ENCODE measurements at regions not wholly inside any gene's neighbourhood (a gene's known extent, or its start where the extent isn't known, plus 50 kb on each side); places are given as distances from the start of the nearest gene placed in this dataset.
A peak's percentile ranks its signal among the peaks of the same experiment; 100 is the strongest.
"Not testable (repeated sequence)": the region's sequence is repeated elsewhere in the genome, so short reads cannot be mapped to it uniquely, and the experiment has no call there.

GRCh38 chrX:94635003-94635402, 961.0 kb downstream of the FAM133A start:
- no peak for DNase-seq

DNA sequence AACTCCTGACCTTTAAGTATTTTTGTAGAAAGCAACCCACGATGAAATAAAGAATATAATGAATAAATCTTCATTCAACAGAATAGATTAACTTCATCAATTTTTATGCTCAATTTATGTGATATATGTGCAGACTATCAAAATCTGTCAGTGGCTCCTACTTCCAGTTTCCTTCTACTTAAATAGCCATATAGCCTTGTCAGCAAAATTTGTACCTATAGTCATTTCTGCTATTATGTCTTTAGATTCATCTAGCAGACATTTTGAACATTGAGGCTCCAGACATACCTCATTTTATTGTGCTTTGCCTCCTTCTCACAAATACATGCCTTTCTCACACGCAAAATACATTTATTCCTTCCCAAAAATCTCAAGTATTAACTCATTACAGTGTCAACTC, 971.7 kb downstream of the FAM133A start:
- no peak for DNase-seq

DNA sequence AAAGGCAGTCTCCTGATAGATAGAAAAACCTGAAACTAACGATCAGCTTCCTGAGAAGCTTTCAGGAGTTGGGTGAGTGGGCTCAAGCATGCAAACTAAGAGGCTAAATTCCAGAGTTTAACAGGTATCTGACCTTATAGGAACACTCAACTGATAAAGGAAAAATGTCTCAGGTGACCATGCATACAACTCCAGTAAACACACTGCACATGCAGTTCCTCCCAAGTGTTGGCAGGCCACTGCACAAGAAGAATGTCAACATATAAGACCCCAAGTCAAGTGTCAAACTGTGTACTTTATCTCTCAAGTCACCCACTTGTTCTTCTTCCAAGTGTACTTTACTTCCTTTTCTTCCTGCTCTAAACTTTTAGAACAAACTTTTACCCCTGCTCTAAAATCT, 981.2 kb downstream of the FAM133A start:
- DNase-seq: no peak

- peak in 1 of 2 experiments; percentile 12 for DNase-seq
These were observed 988.7 kb downstream of the FAM133A start for GRCh38 chrX:94662689-94663088.

DNA sequence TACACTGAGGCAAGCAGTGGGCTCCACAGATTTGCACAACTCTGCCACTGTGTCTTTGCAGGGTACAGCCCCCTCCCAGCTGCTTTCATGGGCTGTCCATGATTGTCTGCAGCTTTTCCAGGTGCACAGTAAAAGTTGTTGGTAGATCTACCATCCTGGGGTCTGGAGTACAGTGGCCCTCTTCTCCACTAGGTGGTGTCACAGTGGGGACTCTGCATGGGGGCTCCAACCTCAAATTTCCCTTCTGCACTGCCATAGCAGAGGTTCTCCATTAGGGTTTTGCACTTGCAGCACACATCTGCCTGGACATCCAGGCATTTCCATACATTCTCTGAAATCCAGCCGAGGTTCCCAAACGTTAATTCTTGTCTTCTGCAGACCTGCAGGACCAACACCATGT, 1002.3 kb downstream of the FAM133A start:
- DNase-seq: no peak

GRCh38 chrX:94686071-94686470, 1012.1 kb downstream of the FAM133A start:
- DNase-seq: peak; percentile 5 to 6

GRCh38 chrX:94695910-94696309, 1021.9 kb downstream of the FAM133A start:
- DNase-seq: no peak

DNA sequence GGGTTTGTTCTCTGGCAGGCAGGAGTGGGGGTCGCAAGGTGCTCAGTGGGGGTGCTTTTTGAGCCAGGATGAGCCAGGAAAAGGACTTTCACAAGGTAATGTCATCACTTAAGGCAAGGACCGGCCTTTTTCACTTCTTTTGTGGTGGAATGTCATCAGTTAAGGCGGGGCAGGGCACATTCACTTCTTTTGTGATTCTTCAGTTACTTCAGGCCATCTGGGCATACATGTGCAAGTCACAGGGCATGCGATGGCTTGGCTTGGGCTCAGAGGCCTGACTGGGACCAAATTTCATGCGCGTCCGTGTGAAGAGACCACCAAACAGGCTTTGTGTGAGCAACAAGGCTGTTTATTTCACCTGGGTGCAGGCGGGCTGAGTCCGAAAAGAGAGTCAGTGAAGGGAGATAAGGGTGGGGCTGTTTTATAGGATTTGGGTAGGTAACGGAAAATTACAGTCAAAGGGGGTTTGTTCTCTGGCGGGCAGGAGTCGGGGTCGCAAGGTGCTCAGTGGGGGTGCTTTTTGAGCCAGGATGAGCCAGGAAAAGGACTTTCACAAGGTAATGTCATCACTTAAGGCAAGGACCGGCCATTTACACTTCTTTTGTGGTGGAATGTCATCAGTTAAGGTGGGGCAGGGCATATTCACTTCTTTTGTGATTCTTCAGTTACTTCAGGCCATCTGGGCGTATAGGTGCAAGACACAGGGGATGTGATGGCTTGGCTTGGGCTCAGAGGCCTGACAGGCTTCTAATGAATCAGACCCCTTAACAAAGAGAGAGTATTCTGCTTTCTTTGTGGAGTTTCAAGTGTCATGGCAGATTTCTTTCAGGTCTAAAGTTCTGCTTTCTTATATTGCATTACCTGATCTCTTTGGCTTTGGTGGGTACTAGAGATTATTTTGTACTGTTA, 1030.6 kb downstream of the FAM133A start:
- DNase-seq: not testable (repeated sequence)

DNA sequence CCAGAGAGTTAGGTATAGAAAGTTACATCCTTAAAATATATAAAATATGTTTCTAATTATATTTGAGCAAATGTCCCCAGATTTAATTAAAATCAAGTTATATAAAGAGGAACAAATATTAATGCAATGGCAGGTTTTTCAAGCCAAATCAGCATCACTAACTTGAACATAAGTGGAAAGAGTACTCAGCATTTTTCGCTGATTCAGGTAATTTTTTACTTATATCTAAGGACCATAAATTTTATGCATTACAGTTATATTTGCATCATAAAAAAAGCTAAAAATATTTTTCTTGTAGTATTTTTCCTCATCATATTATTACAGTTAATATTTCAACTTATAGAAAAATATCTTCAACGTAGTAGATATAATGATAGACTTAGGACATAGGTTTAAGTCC, 1047.4 kb downstream of the FAM133A start:
- DNase-seq: no peak

GRCh38 chrX:94722578-94722977, 1048.6 kb downstream of the FAM133A start:
- no peak for DNase-seq

DNA sequence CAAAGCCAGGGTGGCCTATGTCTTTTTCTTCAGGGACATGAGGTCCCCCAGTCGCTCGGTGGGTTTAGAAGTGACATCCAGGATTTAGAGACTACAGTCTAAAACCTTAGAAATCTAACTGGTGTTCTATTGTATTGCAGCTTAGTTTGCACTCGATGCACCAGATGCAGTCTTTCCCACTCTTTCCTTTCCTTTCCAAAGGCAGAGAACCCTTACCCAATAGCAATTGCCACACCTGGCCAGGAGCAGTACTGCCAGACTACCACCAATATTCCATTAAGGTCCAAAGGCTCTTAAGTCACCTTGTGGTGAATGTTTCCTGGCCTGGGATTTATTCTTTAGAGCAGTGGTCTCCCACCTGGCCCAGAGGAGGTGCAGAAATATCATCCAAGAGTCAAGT, 1068.8 kb downstream of the FAM133A start:
- DNase-seq: no peak

- DNase-seq: peak; percentile 73 to 89
These were observed 1069.5 kb downstream of the FAM133A start for GRCh38 chrX:94743478-94743877.

DNA sequence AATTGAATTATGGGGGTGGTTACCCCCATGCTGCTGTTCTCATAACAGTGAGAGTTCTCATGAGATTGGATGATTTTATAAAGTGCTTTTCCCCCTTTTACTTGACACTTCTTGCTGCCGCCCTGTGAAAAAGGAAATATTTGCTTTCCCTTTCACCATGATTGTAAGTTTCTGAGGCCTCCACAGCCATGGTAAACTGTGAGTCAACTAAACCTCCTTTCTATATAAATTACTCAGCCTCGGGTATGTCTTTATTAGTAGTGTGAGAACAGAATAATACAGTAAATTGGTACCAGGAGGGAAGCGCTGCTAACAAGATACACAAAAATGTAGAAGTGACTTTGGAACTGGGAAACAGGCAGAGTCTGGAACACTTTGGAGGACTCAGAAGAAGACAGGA, 1070.8 kb downstream of the FAM133A start:
- DNase-seq: no peak

DNA sequence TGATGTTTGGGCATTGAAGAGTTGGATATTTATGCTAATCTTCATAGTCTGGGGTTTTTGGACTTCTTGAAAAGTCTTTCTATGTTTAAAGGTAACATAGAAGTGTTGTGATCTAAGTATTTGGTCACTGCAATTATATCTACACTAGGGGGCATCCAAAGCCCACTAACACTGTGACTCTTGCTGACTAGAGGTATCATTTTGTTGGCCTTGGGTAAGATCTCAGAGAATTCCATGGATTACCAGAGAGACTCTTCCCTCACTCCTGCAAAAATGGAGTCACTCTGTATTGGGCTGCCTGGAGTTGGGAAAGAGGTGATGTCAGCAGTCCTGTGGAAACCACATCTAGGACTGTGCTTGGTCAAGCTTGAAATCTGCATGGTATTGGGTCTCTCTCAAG, 1077.6 kb downstream of the FAM133A start:
- peak in 1 of 2 experiments; percentile 23 for DNase-seq

- DNase-seq: no peak
These were observed 1078.6 kb downstream of the FAM133A start for GRCh38 chrX:94752434-94753169.

DNA sequence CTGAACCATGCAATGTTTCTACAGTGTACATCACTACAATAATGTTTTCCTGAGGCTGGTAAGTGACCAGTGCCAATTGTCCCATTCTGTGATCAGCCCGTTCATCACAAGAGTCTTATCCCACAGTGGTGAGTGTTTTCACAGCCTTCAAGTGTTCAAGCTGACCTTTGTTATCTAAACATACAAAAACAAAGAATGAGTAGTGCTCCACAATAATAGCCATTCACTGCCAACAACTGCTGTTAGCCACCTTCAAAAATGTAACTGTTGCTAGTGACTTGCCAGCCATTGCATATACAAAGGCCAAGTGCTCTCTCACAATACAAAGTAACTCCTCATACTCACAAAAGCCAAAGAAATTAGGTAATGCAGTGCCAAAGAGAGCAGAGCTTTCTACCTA, 1084.1 kb downstream of the FAM133A start:
- no peak for DNase-seq

GRCh38 chrX:94775640-94776039, 1101.6 kb downstream of the FAM133A start:
- no peak for DNase-seq

- DNase-seq: no peak
These were observed 1139.5 kb downstream of the FAM133A start for GRCh38 chrX:94813541-94813940.

- no peak for DNase-seq
These were observed 1140.2 kb downstream of the FAM133A start for GRCh38 chrX:94814216-94814615.

- no peak for DNase-seq
These were observed 1156.7 kb downstream of the FAM133A start for GRCh38 chrX:94830717-94831116.

- DNase-seq: peak; percentile 27 to 32
These were observed 1157.4 kb downstream of the FAM133A start for GRCh38 chrX:94831364-94831763.

- DNase-seq: no peak
These were observed 1160.2 kb downstream of the FAM133A start for GRCh38 chrX:94834226-94834625.

- DNase-seq: no peak
These were observed 1176.8 kb downstream of the FAM133A start for GRCh38 chrX:94850811-94851210.

GRCh38 chrX:94854251-94854650, 1180.2 kb downstream of the FAM133A start:
- DNase-seq: no peak

Measured in Kasumi-1 (cell line).